Left ventricle myocardium superior (tissue), 1 donor: ENCODE measurements at regions not wholly inside any gene's neighbourhood (a gene's known extent, or its start where the extent isn't known, plus 50 kb on each side); places are given as distances from the start of the nearest gene placed in this dataset.
"Not testable (repeated sequence)": the region's sequence is repeated elsewhere in the genome, so short reads cannot be mapped to it uniquely, and the experiment has no call there.

ENCODE experiments used
- ATAC-seq: fragments of 200-7000 bp; cut with Tn5 transposase; one replicate; pipeline ENCODE4 v1.9.1; 2020; ENCODE audit warnings: mild to moderate bottlenecking, moderate library complexity
- DNase-seq: peaks from one replicate; pipeline ENCODE4 v3.0.0-alpha.2; 2020
- intact Hi-C: fragments of 100-400 bp; cut with micrococcal nuclease; formaldehyde crosslinking; loops from one replicate; pipeline ENCODE4 v1.11.0; 2022
- donor health status: DM: no; HTN: yes; CAD: no; lungs with severe emphysema.

- DNase-seq, ATAC-seq, intact Hi-C loops: not testable (repeated sequence)
Observed at GRCh38 chr15:28614420-28614819, 61.1 kb downstream of the GOLGA6L25 start.

- DNase-seq, intact Hi-C loops: not testable (repeated sequence)
Observed at GRCh38 chr15:28621704-28622103, 68.3 kb downstream of the GOLGA6L25 start.

GRCh38 chr15:28622197-28622596 is 68.8 kb downstream of the GOLGA6L25 start:
- intact Hi-C loops, DNase-seq, ATAC-seq: not testable (repeated sequence)

More at GRCh38 chr15:28621704-28622103, 68.3 kb downstream of the GOLGA6L25 start:
- ATAC-seq = not testable (repeated sequence)

GRCh38 chr15:28624381-28624780 is 71.0 kb downstream of the GOLGA6L25 start:
- ATAC-seq = peak; percentile 34
- DNase-seq, intact Hi-C loops: not testable (repeated sequence)

- intact Hi-C loops = not testable (repeated sequence)
Observed at GRCh38 chr15:28639016-28639415, 73.2 kb downstream of the GOLGA8M start.

More at GRCh38 chr15:28639016-28639415, 73.2 kb downstream of the GOLGA8M start:
- not testable (repeated sequence) for DNase-seq, ATAC-seq
